HG03575 (cell line): ENCODE measurements at regions not wholly inside any gene's neighbourhood (a gene's known extent, or its start where the extent isn't known, plus 50 kb on each side); places are given as distances from the start of the nearest gene placed in this dataset.

Experiments used
- ATAC-seq: cut with Tn5 transposase; IDR thresholded peaks from one replicate; pipeline ENCODE4 v1.9.1; 2021; ENCODE audit not compliant: unreplicated experiment, insufficient number of reproducible peaks, low FRiP score; ENCODE audit errors: extremely low read depth

DNA sequence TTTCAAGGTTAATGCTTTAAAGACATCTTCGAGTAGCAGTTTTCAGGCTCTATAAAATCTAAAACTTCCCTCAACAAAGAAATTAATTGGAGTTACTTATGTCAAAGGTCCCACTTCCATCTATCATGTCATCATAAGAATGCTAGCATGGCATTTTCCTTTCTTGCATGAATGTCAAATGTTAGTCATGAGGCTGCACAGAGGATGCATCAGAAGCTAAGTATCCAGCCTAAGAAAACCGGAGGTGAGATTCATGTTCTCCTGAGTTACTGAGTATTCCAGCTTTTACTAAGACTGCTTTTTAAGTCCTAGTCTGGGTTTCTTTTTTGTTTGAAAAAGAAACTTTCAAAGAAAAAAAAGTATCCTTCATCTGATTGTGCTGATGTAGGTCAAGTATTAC is 130.6 kb upstream of the CDH19 start:
- ATAC-seq: no peak

DNA sequence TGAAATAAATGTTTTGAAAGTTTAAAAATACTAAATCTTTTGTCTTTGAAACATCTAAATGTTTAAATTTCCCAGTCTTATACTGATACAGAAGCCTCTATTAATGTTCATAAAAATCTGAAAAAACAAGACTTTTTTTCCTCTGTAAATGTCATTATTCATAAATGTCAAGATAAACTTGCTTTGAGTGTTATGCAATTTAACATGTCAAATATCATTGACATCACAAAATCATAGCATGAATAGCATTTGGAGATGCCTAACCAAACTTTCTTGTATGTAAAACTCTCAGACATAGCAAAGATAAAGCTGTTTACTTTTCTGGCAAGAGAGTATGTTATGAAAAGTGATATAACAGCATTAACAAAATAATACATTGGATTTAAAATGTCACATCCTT is 128.0 kb upstream of the CDH19 start:
- no peak for ATAC-seq

DNA sequence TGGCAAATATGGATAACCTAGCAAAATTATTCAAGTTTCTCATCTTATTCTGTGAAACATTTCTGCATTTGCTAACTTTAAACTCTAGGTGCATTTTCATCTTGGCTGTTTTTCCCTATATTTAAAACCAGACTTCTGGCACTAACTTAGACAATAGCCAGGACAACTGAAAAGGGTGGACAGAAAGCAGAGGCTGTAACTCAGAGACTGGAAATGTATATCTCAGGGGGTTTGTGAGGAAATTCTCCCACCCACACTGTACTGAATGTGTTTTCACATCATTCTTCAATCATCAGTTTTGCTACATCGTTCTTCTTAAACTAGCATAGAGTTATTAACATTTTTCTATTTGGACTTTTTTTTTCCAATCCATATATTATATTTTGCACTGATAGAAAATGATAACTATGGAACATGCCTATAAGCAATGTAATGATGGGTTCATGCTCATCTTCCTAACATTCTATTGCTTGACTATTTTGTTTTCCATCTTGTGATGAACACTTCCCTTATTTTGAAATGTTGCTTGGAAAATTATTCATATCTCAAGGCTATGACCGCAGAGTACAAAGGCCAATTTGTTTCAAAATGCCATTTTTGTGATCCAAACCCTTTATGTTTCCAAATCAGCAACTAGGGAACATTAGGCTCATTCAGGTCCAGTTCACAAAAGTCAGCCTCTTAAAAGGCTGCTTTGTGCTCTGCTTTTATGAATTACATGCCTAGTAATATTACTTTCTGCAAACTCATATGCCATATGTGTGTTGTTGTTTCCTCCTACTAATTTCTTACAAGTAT is 125.8 kb upstream of the CDH19 start:
- ATAC-seq: no peak

DNA sequence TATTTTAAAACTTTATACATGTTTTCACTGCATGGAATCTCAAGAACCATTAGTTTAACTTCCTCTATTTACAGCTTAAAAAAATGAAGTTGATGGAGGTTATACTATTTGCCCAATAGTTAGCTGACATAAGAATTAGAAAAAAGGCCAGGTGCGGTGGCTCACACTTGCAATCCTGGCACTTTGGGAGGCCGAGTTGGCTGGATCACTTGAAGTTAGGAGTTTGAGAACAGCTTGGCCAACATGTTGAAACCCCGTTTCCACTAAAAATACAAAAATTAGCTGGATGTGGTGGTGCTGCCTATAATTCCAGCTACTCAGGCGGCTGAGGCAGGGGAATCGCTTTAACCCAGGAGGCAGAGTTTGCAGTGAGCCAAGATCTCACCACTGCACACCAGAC is 125.1 kb upstream of the CDH19 start:
- ATAC-seq: no peak

DNA sequence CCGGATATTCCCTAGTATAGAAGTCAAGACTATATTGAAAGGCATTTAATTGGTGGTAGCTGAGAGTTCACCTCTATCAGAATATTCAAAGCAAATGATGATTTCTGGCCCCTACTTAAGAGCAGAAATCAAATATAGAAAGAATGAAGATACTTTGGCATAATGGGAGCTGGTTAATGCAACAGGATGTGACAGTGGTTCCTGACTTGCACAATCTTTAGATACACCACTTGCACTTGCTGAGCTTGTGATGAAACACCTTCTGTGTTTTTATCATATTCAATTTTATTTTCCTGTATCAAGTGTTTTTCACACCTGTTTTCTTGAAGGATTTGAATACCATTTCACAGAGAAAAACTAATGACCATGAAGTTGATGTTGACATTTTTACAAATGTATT is 124.1 kb upstream of the CDH19 start:
- no peak for ATAC-seq

DNA sequence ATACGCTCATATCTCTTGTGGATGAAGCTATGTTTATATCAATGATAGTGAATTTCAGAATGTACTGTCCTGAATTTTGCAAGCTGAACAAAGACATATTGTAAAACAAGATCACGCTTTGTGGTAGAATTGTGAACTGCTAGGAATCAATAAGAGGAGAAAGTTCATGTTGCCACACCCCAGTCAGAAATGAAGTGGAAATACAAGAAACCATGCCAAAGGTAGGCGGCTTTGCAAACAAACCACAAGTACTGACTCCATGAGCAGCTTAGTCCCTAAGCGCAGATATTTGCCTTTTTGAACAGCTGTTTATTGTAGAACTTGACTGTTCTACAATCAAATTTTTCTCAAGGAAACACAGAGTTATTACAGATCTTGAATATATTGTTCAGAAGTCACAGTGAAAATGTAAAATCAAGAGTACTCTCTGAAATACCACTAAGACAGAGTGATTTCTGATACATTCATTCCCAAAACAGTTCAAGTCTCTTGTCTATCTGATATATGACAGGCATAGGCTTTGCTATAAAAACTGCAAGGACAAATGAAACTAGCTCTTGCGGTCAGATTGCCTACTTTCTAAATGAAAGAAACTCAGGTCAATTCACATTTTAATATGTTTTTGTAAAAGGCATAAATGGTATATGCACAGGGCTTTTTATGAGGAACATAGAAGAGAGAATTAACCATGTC is 120.9 kb upstream of the CDH19 start:
- ATAC-seq: no peak

DNA sequence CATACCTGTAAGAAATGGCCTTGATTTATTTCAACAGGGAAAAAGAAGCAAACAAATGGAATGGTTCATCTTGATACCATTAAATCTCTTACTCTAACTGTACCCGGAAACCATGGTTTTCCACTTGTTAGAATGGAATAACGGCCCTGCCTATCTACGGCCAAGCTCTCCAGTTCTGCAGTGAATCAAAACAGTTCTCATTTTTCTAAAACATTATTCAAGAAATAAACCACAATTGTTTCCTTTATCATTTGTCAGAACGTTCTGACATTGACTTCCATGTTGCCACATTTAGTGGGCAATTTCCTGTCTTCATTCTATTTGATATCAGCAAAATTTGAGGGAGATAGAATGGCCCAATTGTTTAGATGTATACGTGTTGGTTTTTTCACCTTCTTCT is 118.8 kb upstream of the CDH19 start:
- no peak for ATAC-seq

DNA sequence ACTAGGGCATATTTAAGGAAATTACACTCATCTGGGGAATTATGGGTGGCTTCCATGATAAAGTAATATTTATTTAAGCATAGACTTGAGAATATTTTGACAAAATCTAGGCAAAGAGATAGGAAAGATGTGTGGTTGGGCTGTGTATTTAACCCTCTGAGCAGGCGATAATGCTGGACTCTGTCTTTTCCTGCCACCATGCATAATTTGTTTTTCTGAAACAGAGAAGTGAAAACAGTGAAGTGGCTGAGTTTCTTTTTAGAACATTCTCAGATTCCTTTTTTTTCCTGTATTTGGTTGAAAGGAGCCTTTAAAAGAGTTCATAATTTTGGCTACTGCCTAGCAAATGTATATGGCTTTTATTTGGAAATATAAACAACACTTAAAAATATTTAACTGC is 104.8 kb upstream of the CDH19 start:
- ATAC-seq: no peak

DNA sequence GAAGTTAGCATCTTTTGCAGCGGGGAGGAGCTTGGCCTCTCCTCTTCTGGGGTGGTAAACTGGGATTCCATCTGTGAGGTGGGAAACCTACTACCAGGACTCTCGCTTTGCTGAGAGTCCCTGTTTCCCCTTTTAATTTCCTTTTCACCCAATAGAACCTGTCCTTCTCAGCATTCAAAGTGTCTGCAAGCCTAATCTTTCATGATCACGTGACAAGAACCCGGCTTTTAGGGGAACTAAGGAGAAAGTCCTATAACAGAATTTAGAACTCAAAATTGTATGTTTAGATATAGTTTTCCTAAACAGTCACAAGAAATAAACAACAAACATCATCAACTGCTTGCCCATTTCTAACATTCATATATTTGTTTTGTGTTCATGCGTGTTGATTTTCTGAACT is 103.6 kb upstream of the CDH19 start:
- no peak for ATAC-seq

DNA sequence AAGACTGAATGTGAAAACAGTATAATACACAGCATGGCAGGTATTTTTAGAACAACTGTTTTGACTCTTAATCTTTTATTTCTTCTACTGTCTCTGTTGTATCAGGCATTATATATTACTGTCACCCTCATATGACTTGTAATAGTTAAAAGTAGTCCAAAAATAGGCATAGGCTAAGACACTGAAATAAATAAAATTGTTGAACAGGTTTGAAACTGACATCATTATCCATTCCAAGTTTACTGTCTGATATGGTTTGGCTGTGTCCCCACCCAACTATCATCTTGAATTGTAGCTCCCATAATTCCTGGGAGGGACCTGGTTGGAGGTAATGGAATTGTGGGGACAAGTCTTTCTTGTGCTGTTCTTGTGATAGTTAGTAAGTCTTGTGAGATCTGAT is 91.4 kb upstream of the CDH19 start:
- no peak for ATAC-seq

DNA sequence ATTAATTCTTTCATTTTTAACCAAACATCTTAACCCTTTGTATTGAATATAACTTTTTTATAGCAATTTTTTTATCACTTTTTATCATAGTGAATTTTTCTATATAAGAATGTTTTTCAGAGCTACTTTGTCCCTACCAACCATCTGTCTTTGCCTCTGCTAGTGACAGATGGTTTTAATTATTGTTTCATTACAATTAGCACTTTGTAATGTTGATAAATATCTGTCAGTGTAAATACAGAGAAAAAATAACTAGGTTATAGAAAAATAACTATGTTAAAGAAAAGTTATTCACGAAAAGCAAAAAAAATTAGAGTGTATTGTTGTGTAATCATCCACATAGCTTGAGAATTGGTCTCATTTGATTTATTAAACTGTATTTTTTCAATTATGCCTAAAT is 91.0 kb upstream of the CDH19 start:
- no peak for ATAC-seq

DNA sequence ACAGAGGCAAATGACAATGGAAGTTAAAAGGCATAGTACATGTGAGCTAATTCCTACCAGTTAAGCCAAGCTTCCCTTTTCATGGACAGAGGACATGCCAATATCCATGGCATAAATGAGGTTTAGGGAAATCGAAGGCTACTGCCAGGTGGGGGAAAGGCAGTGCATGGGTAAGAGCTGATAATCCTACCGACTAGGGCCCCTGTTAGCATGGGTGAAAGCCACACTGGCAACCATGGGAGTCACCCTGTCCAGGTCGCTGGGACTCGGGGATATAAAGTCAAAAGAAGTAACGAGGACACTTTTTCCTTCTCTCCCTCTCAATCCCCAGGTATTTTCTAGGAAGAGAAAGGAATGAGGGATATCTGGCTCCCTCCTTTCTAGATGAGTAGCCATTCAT is 83.7 kb upstream of the CDH19 start:
- ATAC-seq: no peak

DNA sequence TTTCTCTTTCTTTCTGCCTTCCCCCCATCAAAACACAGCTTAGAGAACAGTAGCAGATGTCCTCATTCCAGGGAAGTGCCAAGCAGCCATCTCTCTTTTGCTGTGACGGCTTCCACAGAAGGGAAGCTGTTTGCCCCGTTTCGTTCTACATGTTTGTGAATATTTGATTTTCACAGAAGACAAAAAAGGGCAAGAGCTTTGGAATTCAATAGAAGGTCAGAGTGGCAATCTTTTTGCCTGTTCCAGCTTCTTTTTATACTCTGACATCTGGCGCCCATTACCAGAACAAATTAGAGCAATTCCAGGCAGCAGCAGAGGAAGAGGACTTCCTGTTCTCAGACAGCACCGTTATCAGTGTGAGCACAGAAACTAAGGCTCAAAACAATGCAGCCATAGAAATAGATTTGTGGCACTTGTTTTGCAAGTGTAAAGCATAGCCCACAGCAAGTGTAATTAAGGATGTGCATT is 79.0 kb upstream of the CDH19 start:
- ATAC-seq: no peak

DNA sequence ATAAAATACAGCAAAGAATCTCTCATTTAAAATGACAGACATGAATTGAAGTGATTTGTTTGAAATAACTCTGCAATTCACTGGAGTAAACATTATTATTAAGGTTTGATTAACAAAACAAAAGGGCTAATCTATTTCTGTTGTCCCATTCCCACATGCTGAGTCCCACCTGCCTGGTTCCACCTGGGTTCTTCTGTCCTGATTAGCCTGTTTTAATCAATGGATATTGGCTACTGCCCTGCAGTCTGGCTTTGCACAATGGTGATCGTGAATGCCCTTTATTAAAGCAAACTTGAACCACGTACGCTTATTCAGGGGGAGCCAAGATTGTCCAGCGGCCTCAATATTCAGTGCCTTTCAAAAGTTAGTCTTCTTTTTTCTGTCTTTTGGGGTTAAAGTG is 72.8 kb upstream of the CDH19 start:
- no peak for ATAC-seq

DNA sequence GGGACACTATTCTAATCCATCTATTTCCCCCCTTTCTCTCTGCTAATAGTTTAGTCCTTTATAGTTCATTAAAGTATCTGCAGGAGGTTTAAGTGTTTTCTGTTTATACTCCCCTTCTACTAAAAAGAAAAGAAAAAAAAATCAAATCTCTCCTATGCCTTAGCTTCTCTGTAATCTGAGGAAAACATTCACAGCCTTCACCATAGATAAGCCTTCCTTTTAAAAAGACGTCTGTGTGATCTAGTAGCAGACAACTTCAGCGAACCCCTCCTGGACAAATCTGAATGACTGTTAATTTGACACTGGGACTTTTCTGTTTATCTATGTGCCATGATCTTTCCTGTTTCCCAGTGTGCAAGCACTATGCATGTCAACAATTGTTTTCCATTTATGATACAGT is 70.4 kb upstream of the CDH19 start:
- ATAC-seq: no peak

DNA sequence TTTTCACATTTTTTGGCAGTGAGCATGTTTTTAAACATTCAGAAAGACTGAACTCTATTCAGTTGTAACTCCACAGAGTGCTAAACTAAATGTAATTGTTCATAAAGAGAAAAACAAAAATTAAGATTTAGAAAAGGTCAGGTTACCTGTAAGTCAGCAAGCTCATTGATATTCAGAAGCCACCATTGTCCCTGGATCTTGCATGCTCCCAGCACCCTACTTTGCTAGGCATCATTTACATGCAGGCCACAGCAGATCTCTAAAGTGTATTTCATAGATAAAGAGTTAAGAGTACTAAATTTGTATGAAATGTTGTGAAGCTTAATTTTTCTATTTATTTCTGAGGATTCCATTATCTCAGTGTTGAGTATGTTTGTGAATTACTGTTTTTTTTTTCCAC is 64.8 kb upstream of the CDH19 start:
- ATAC-seq: no peak

DNA sequence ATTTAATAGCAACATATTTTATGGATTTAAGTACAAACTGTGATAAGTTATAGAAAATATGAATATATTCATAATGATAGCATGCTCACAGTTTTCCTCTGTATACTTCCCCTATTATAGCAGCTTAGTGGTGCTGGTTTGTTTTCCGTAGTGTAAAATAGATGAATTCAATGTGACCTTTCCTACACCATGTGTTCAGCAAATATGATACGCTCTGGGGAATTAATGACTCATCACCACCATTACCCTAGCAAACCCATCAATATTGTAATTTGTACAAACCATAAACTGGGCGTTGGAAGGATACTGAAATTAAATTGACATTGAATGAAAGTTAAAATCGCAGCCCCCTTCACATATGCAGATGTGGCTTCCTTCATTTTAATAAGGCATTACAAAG is 58.7 kb upstream of the CDH19 start:
- ATAC-seq: no peak

DNA sequence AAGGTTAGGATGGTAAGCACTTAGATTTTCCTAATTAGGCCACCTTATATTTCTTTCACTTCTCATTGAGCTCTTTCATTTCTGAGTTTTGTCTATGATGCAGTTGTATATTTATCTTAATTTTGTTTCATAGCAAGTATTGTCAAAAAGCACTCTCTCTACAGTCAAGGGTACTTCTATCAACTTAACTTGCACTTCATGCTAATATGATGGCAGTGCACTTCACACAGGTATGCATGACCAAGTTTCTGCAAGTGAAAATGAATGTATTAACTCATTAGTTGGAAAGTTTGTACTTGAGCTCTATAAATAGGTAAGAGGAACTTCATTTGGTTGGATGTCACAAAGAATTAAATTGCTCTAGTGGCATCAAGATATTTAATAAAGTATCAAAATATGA is 51.5 kb upstream of the CDH19 start:
- no peak for ATAC-seq
